BLaER1 treated with 17β-estradiol and CSF1 and Interleukin-3, amounts not matched to agents 10 nM and 100 nM (cell line): ENCODE measurements at regions not wholly inside any gene's neighbourhood (a gene's known extent, or its start where the extent isn't known, plus 50 kb on each side); places are given as distances from the start of the nearest gene placed in this dataset.

Source experiments
- H3K27ac ChIP-seq, 11 experiments: shearing (Covaris generic); formaldehyde crosslinking; 2 replicates each; pipeline ENCODE4 v1.8.1; 2022
- H3K27me3 ChIP-seq, 11 experiments: shearing (Covaris generic); formaldehyde crosslinking; 2 replicates each; pipeline ENCODE4 v1.8.1; 2022
- H3K36me3 ChIP-seq, 11 experiments: shearing (Covaris generic); formaldehyde crosslinking; 2 replicates each; pipeline ENCODE4 v1.8.1; 2022
- H3K4me1 ChIP-seq, 10 experiments: shearing (Covaris generic); formaldehyde crosslinking; 2 replicates each; pipeline ENCODE4 v1.8.1; 2022
- H3K4me2 ChIP-seq, 11 experiments: shearing (Covaris generic); formaldehyde crosslinking; 2 replicates each; pipeline ENCODE4 v1.8.1; 2022
- H3K4me3 ChIP-seq, 10 experiments: shearing (Covaris generic); formaldehyde crosslinking; 2 replicates each; pipeline ENCODE4 v1.8.1; 2022
- H3K9ac ChIP-seq, 11 experiments: shearing (Covaris generic); formaldehyde crosslinking; 2 replicates each; pipeline ENCODE4 v1.8.1; 2022
- H3K9me3 ChIP-seq, 11 experiments: shearing (Covaris generic); formaldehyde crosslinking; replicated peaks in 1 of 11; 2 replicates each; pipeline ENCODE4 v1.8.1; 2022
- H4K20me1 ChIP-seq, 11 experiments: shearing (Covaris generic); formaldehyde crosslinking; 2 replicates each; pipeline ENCODE4 v1.8.1; 2022
- Cebpa-rat ChIP-seq, 11 experiments: shearing (Covaris generic); IDR thresholded peaks; 2 replicates each; pipeline ENCODE4 v1.8.1; 2022

- no peak overlapping the region for H3K4me2 ChIP-seq
- H3K4me3 ChIP-seq, result no peak overlapping the region
- no peaks in the 10 kb centered on the region for H4K20me1 ChIP-seq
- TF ChIP-seq Cebpa-rat (IDR thresholded peaks at IDR 0.05), result no peak
- H3K9ac ChIP-seq, result no peak overlapping the region
- peaks cover 17 to 52% (median 21%) of the 10 kb centered on the region in 11 experiments for H3K9me3 ChIP-seq
- peaks cover 0 to 3% (median 0%) of the 10 kb centered on the region in 11 experiments; a peak in 1 of 22 replicates for H3K36me3 ChIP-seq
- H3K27me3 ChIP-seq, result no peaks in the 10 kb centered on the region
- no peak overlapping the region for H3K27ac ChIP-seq
- H3K4me1 ChIP-seq, result peaks cover 0 to 56% (median 38%) of the 10 kb centered on the region in 10 experiments; a peak in 15 of 20 replicates
Measured at GRCh38 chr17:73729101-73729500, 84.9 kb upstream of the SDK2 start.

- H3K27me3 ChIP-seq, result no peaks in the 10 kb centered on the region
- peak overlapping the region in 2 of 10 experiments; percentile 38 to 45; a peak in 4 of 20 replicates for H3K4me3 ChIP-seq
- peak overlapping the region in 7 of 11 experiments; percentile 50 to 86 (median 63); a peak in 14 of 22 replicates for H3K27ac ChIP-seq
- H3K9me3 ChIP-seq, result peaks cover 17 to 38% (median 21%) of the 10 kb centered on the region in 11 experiments
- peak in 6 of 11 experiments; percentile 16 to 79 (median 70); a peak in 9 of 22 replicates for TF ChIP-seq Cebpa-rat (IDR thresholded peaks at IDR 0.05)
- peak overlapping the region in 8 of 11 experiments; percentile 40 to 90 (median 80); a peak in 18 of 22 replicates for H3K4me2 ChIP-seq
- H3K9ac ChIP-seq, result peak overlapping the region in 3 of 11 experiments; percentile 50 to 72 (median 62); a peak in 7 of 22 replicates
- no peaks in the 10 kb centered on the region for H4K20me1 ChIP-seq
- peaks cover 0 to 55% (median 41%) of the 10 kb centered on the region in 10 experiments; a peak in 16 of 20 replicates for H3K4me1 ChIP-seq
- peaks cover 0 to 3% (median 0%) of the 10 kb centered on the region in 11 experiments; a peak in 1 of 22 replicates for H3K36me3 ChIP-seq
Measured at GRCh38 chr17:73731733-73732132, 87.5 kb upstream of the SDK2 start.

- TF ChIP-seq Cebpa-rat (IDR thresholded peaks at IDR 0.05), result no peak
- no peak overlapping the region for H3K9ac ChIP-seq
Measured at GRCh38 chr17:73733517-73733916, 89.3 kb upstream of the SDK2 start.

GRCh38 chr17:73735245-73735644 is 91.0 kb upstream of the SDK2 start:
- Histone ChIP-seq H3K36me3 (peaks cover 0 to under 1% (median 0%) of the 10 kb centered on the region in 11 experiments; a peak in 1 of 22 replicates), H3K9me3 (peaks cover 11 to 17% (median 14%) of the 10 kb centered on the region in 11 experiments), H3K9ac (no peak overlapping the region), H3K27ac (no peak overlapping the region), H4K20me1 (no peaks in the 10 kb centered on the region), H3K4me2 (no peak overlapping the region), H3K4me1 (peaks cover 20 to 79% (median 61%) of the 10 kb centered on the region in 10 experiments), H3K27me3 (no peaks in the 10 kb centered on the region), H3K4me3 (no peak overlapping the region)
- no peak for TF ChIP-seq Cebpa-rat (IDR thresholded peaks at IDR 0.05)

More at GRCh38 chr17:73733517-73733916, 89.3 kb upstream of the SDK2 start:
- Histone ChIP-seq H3K36me3 (peaks cover 0 to 3% (median 0%) of the 10 kb centered on the region in 11 experiments; a peak in 1 of 22 replicates), H3K4me1 (peaks cover 3 to 65% (median 48%) of the 10 kb centered on the region in 10 experiments), H3K9me3 (peaks cover 17 to 30% (median 21%) of the 10 kb centered on the region in 11 experiments), H3K4me3 (no peak overlapping the region), H3K27me3 (no peaks in the 10 kb centered on the region), H3K27ac (peak overlapping the region in 2 of 11 experiments; percentile 0 to 21; a peak in 2 of 22 replicates), H4K20me1 (no peaks in the 10 kb centered on the region), H3K4me2 (peak overlapping the region in 7 of 11 experiments; percentile 5 to 90 (median 82); a peak in 12 of 22 replicates)

- H3K4me2 ChIP-seq, result peak overlapping the region; percentile 67 to 94 (median 81)
- H3K4me3 ChIP-seq, result no peak overlapping the region
- peak overlapping the region in 4 of 11 experiments; percentile 36 to 58 (median 44); a peak in 6 of 22 replicates for H3K9ac ChIP-seq
- H3K9me3 ChIP-seq, result peaks cover 0 to 5% (median 0%) of the 10 kb centered on the region in 11 experiments; a peak in 1 of 22 replicates
- H3K27me3 ChIP-seq, result no peaks in the 10 kb centered on the region
- H3K27ac ChIP-seq, result peak overlapping the region in 6 of 11 experiments; percentile 6 to 68 (median 46); a peak in 7 of 22 replicates
- no peaks in the 10 kb centered on the region for H4K20me1 ChIP-seq
- peaks cover 45 to 77% (median 58%) of the 10 kb centered on the region in 10 experiments for H3K4me1 ChIP-seq
- TF ChIP-seq Cebpa-rat (IDR thresholded peaks at IDR 0.05), result no peak
- no peaks in the 10 kb centered on the region for H3K36me3 ChIP-seq
Measured at GRCh38 chr17:73738751-73739575, 94.7 kb upstream of the SDK2 start.

- Histone ChIP-seq H3K4me2 (peak overlapping the region; percentile 67 to 94 (median 81)), H3K36me3 (no peaks in the 10 kb centered on the region), H3K9me3 (peaks cover 0 to 5% (median 0%) of the 10 kb centered on the region in 11 experiments; a peak in 1 of 22 replicates), H3K27ac (peak overlapping the region in 10 of 11 experiments; percentile 1 to 68 (median 38); a peak in 15 of 22 replicates), H3K9ac (peak overlapping the region in 2 of 11 experiments; percentile 14 to 21; a peak in 3 of 22 replicates), H3K27me3 (no peaks in the 10 kb centered on the region), H3K4me1 (peaks cover 54 to 86% (median 67%) of the 10 kb centered on the region in 10 experiments), H4K20me1 (no peaks in the 10 kb centered on the region), H3K4me3 (peak overlapping the region in 2 of 10 experiments; percentile 10 to 23; a peak in 1 of 20 replicates)
- TF ChIP-seq Cebpa-rat (IDR thresholded peaks at IDR 0.05), result 0 out of 22 replicates have a peak, but pooled peaks of 1 of the 11 experiments have one; percentile 11
Measured at GRCh38 chr17:73740370-73740769, 96.1 kb upstream of the SDK2 start.

GRCh38 chr17:73742948-73743381 is 98.7 kb upstream of the SDK2 start:
- H3K27me3 ChIP-seq, result no peaks in the 10 kb centered on the region
- H3K4me2 ChIP-seq, result peak overlapping the region; percentile 71 to 91 (median 81)

GRCh38 chr17:73743518-73744201 is 99.4 kb upstream of the SDK2 start:
- H3K9me3 ChIP-seq, result peaks cover 0 to 5% (median 0%) of the 10 kb centered on the region in 11 experiments; a peak in 1 of 22 replicates
- no peaks in the 10 kb centered on the region for H3K27me3 ChIP-seq
- no peak for TF ChIP-seq Cebpa-rat (IDR thresholded peaks at IDR 0.05)
- H3K36me3 ChIP-seq, result no peaks in the 10 kb centered on the region
- H3K4me2 ChIP-seq, result peak overlapping the region; percentile 71 to 91 (median 81)
- H3K4me1 ChIP-seq, result peaks cover 55 to 80% (median 70%) of the 10 kb centered on the region in 10 experiments
- no peak overlapping the region; a peak in 1 of 20 replicates for H3K4me3 ChIP-seq
- H3K27ac ChIP-seq, result peak overlapping the region in 10 of 11 experiments; percentile 6 to 66 (median 55); a peak in 15 of 22 replicates
- H3K9ac ChIP-seq, result peak overlapping the region in 4 of 11 experiments; percentile 1 to 32 (median 4); a peak in 3 of 22 replicates
- H4K20me1 ChIP-seq, result no peaks in the 10 kb centered on the region

More at GRCh38 chr17:73742948-73743381, 98.7 kb upstream of the SDK2 start:
- Histone ChIP-seq H3K4me3 (no peak overlapping the region; a peak in 1 of 20 replicates), H3K9me3 (peaks cover 0 to 5% (median 0%) of the 10 kb centered on the region in 11 experiments; a peak in 1 of 22 replicates), H3K9ac (peak overlapping the region in 4 of 11 experiments; percentile 1 to 32 (median 4); a peak in 2 of 22 replicates), H4K20me1 (no peaks in the 10 kb centered on the region), H3K36me3 (no peaks in the 10 kb centered on the region), H3K4me1 (peaks cover 60 to 87% (median 74%) of the 10 kb centered on the region in 10 experiments), H3K27ac (peak overlapping the region in 9 of 11 experiments; percentile 10 to 66 (median 56); a peak in 15 of 22 replicates)
- TF ChIP-seq Cebpa-rat (IDR thresholded peaks at IDR 0.05), result no peak
